ENCODE measurements at regions not wholly inside any gene's neighbourhood (a gene's known extent, or its start where the extent isn't known, plus 50 kb on each side); places are given as distances from the start of the nearest gene placed in this dataset.

- TF ChIP-seq CTCF (IDR thresholded peaks at IDR 0.05; ENCODE audit: insufficient read depth, low read length, poor library complexity, severe bottlenecking) (no peak), EZH2phosphoT487 (conservative IDR thresholded peaks at IDR 0.05; ENCODE audit: low read length) (no peak)
Measured at GRCh38 chr9:82273121-82273520, 284.5 kb downstream of the SPATA31D1 start.
